ENCODE measurements at regions not wholly inside any gene's neighbourhood (a gene's known extent, or its start where the extent isn't known, plus 50 kb on each side); places are given as distances from the start of the nearest gene placed in this dataset.

GRCh38 chr2:16103614-16104314 lies 163.4 kb downstream of the MYCN start:
- no peak for TF ChIP-seq CTCF (IDR thresholded peaks at IDR 0.05)
- no peaks in the 10 kb centered on the region for H3K4me1 Mint-ChIP-seq (ENCODE audit: unreplicated experiment)
- no peaks in the 10 kb centered on the region for H3K36me3 Mint-ChIP-seq (ENCODE audit: unreplicated experiment)
- no peaks in the 10 kb centered on the region for H3K27me3 Mint-ChIP-seq (ENCODE audit: unreplicated experiment)
- H3K9me3 Mint-ChIP-seq (ENCODE audit: unreplicated experiment), result peaks cover 5% of the 10 kb centered on the region
- no peak overlapping the region for H3K27ac Mint-ChIP-seq (ENCODE audit: unreplicated experiment)
- DNase-seq (ENCODE audit: extremely low spot score, unreplicated experiment), result no peak
- H3K4me3 Mint-ChIP-seq (ENCODE audit: unreplicated experiment), result no peak overlapping the region

GRCh38 chr2:16102976-16103380 lies 162.6 kb downstream of the MYCN start:
- Mint-ChIP-seq H3K36me3 (ENCODE audit: unreplicated experiment) (no peaks in the 10 kb centered on the region), H3K27ac (ENCODE audit: unreplicated experiment) (no peak overlapping the region), H3K9me3 (ENCODE audit: unreplicated experiment) (peaks cover 5% of the 10 kb centered on the region), H3K4me1 (ENCODE audit: unreplicated experiment) (no peaks in the 10 kb centered on the region), H3K27me3 (ENCODE audit: unreplicated experiment) (no peaks in the 10 kb centered on the region), H3K4me3 (ENCODE audit: unreplicated experiment) (no peak overlapping the region)
- no peak for DNase-seq (ENCODE audit: extremely low spot score, unreplicated experiment)
- no peak for TF ChIP-seq CTCF (IDR thresholded peaks at IDR 0.05)

GRCh38 chr2:16102358-16102975 lies 162.1 kb downstream of the MYCN start:
- no peak for DNase-seq (ENCODE audit: extremely low spot score, unreplicated experiment)
- TF ChIP-seq CTCF (IDR thresholded peaks at IDR 0.05), result no peak
- Mint-ChIP-seq H3K27me3 (ENCODE audit: unreplicated experiment) (no peaks in the 10 kb centered on the region), H3K36me3 (ENCODE audit: unreplicated experiment) (no peaks in the 10 kb centered on the region), H3K27ac (ENCODE audit: unreplicated experiment) (no peak overlapping the region), H3K9me3 (ENCODE audit: unreplicated experiment) (peaks cover 5% of the 10 kb centered on the region), H3K4me3 (ENCODE audit: unreplicated experiment) (no peak overlapping the region), H3K4me1 (ENCODE audit: unreplicated experiment) (no peaks in the 10 kb centered on the region)

GRCh38 chr2:16101196-16101595 lies 160.8 kb downstream of the MYCN start:
- H3K9me3 Mint-ChIP-seq (ENCODE audit: unreplicated experiment), result peaks cover 5% of the 10 kb centered on the region
- no peaks in the 10 kb centered on the region for H3K4me1 Mint-ChIP-seq (ENCODE audit: unreplicated experiment)
- H3K36me3 Mint-ChIP-seq (ENCODE audit: unreplicated experiment), result no peaks in the 10 kb centered on the region
- no peak overlapping the region for H3K27ac Mint-ChIP-seq (ENCODE audit: unreplicated experiment)
- no peak for TF ChIP-seq CTCF (IDR thresholded peaks at IDR 0.05)
- H3K27me3 Mint-ChIP-seq (ENCODE audit: unreplicated experiment), result no peaks in the 10 kb centered on the region
- H3K4me3 Mint-ChIP-seq (ENCODE audit: unreplicated experiment), result no peak overlapping the region
- no peak for DNase-seq (ENCODE audit: extremely low spot score, unreplicated experiment)

- no peaks in the 10 kb centered on the region for H3K36me3 Mint-ChIP-seq (ENCODE audit: unreplicated experiment)
- H3K4me1 Mint-ChIP-seq (ENCODE audit: unreplicated experiment), result no peaks in the 10 kb centered on the region
- peaks cover 5% of the 10 kb centered on the region for H3K9me3 Mint-ChIP-seq (ENCODE audit: unreplicated experiment)
- no peak overlapping the region for H3K27ac Mint-ChIP-seq (ENCODE audit: unreplicated experiment)
- TF ChIP-seq CTCF (IDR thresholded peaks at IDR 0.05), result no peak
- no peak overlapping the region for H3K4me3 Mint-ChIP-seq (ENCODE audit: unreplicated experiment)
- H3K27me3 Mint-ChIP-seq (ENCODE audit: unreplicated experiment), result no peaks in the 10 kb centered on the region
- no peak for DNase-seq (ENCODE audit: extremely low spot score, unreplicated experiment)
These were observed 159.7 kb downstream of the MYCN start for GRCh38 chr2:16100006-16100405.

Data from osteocyte (in vitro differentiated cells).